Keratinocyte (primary cell): ENCODE measurements at regions not wholly inside any gene's neighbourhood (a gene's known extent, or its start where the extent isn't known, plus 50 kb on each side); places are given as distances from the start of the nearest gene placed in this dataset.

ENCODE experiments used
- CTCF ChIP-seq, 3 experiments: IDR thresholded peaks in 1 of 3; conservative IDR thresholded peaks in 1 of 3; optimal IDR thresholded peaks in 1 of 3; 2 replicates in 2 of 3; 3 replicates in 1 of 3; pipeline versions ENCODE3 to v1.5.1; 2011; ENCODE audit warnings: low read length in 3 of 3, mild to moderate bottlenecking in 3 of 3, moderate library complexity in 2 of 3, control low read depth in 1 of 3, inconsistent platforms in 1 of 3; ENCODE audit not compliant: insufficient read depth in 2 of 3; ENCODE audit errors: extremely low read depth in 1 of 3
- EZH2 ChIP-seq: IDR thresholded peaks from one replicate; pipeline ENCODE4 v1.6.1; 2012; ENCODE audit warnings: inconsistent platforms, mild to moderate bottlenecking, low read length, moderate library complexity

DNA sequence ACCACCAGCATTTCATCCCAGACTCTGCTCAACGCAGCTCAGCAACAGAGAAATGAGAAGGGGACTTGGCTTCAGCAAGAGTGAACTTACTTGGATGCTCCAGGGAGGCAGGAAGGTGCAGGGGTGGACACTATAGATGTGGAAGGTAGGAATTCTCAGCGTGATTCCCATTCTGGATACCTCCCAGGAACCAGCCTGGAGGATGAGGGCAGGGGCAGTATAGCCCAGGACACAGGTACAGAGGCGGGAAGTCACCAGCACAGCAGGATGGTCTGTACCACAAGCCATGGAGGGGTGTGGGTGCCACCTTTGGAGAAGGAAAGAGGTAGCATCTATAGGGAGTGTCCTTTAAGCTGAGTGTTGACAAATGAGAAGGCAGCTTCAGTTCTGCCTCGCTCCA is 1275.2 kb downstream of the TBC1D22A start:
- TF ChIP-seq CTCF (optimal IDR thresholded peaks at IDR 0.05 in 1 of 3, IDR thresholded peaks at IDR 0.05 in 1 of 3, conservative IDR thresholded peaks at IDR 0.05 in 1 of 3; ENCODE audit: extremely low read depth in 1 of 3, insufficient read depth in 2 of 3, low read length in 3 of 3): no peak
- no peak for TF ChIP-seq EZH2
